ENCODE measurements at regions not wholly inside any gene's neighbourhood (a gene's known extent, or its start where the extent isn't known, plus 50 kb on each side); places are given as distances from the start of the nearest gene placed in this dataset.

DNA sequence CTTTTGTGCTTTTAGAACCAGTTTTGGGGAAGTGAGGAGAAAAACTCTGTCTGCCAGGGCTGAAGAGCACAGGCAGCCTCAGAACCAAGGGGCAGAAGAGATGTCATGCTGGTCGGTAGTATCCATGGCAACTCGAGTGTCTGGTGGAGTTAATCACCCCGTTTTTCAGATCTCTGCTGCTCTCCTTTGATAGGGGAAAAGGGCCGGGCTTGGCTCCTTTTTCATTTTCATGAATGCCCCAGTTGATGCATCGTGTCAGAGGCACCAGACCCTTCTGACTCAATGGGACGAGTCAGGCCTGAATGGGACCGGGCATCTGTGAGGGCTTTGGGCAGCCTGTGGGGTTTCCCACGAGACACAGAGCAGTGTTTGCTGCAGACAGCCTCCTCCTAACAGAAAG, 304.6 kb downstream of the ABCC12 start:
- TF ChIP-seq, protein P1, sequence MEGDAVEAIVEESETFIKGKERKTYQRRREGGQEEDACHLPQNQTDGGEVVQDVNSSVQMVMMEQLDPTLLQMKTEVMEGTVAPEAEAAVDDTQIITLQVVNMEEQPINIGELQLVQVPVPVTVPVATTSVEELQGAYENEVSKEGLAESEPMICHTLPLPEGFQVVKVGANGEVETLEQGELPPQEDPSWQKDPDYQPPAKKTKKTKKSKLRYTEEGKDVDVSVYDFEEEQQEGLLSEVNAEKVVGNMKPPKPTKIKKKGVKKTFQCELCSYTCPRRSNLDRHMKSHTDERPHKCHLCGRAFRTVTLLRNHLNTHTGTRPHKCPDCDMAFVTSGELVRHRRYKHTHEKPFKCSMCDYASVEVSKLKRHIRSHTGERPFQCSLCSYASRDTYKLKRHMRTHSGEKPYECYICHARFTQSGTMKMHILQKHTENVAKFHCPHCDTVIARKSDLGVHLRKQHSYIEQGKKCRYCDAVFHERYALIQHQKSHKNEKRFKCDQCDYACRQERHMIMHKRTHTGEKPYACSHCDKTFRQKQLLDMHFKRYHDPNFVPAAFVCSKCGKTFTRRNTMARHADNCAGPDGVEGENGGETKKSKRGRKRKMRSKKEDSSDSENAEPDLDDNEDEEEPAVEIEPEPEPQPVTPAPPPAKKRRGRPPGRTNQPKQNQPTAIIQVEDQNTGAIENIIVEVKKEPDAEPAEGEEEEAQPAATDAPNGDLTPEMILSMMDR (IDR thresholded peaks at IDR 0.05; ENCODE audit: insufficient read depth, low read length): no peak
- TF ChIP-seq, protein P2, sequence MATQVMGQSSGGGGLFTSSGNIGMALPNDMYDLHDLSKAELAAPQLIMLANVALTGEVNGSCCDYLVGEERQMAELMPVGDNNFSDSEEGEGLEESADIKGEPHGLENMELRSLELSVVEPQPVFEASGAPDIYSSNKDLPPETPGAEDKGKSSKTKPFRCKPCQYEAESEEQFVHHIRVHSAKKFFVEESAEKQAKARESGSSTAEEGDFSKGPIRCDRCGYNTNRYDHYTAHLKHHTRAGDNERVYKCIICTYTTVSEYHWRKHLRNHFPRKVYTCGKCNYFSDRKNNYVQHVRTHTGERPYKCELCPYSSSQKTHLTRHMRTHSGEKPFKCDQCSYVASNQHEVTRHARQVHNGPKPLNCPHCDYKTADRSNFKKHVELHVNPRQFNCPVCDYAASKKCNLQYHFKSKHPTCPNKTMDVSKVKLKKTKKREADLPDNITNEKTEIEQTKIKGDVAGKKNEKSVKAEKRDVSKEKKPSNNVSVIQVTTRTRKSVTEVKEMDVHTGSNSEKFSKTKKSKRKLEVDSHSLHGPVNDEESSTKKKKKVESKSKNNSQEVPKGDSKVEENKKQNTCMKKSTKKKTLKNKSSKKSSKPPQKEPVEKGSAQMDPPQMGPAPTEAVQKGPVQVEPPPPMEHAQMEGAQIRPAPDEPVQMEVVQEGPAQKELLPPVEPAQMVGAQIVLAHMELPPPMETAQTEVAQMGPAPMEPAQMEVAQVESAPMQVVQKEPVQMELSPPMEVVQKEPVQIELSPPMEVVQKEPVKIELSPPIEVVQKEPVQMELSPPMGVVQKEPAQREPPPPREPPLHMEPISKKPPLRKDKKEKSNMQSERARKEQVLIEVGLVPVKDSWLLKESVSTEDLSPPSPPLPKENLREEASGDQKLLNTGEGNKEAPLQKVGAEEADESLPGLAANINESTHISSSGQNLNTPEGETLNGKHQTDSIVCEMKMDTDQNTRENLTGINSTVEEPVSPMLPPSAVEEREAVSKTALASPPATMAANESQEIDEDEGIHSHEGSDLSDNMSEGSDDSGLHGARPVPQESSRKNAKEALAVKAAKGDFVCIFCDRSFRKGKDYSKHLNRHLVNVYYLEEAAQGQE (IDR thresholded peaks at IDR 0.05; ENCODE audit: insufficient replicate concordance, low read depth): no peak
- TF ChIP-seq SPI1 (IDR thresholded peaks at IDR 0.05; ENCODE audit: borderline replicate concordance, low read depth): no peak
- TF ChIP-seq POLR2AphosphoS5 (IDR thresholded peaks at IDR 0.05; ENCODE audit: low read depth): no peak
- TF ChIP-seq GABPA (IDR thresholded peaks at IDR 0.05; ENCODE audit: low read depth): no peak
- H3K4me3 ChIP-seq (replicated peaks; ENCODE audit: insufficient read depth, low read length): no peak overlapping the region
- H3K27ac ChIP-seq (replicated peaks): no peak overlapping the region
- DNase-seq (ENCODE audit: low read depth in 1 of 2, low spot score in 1 of 2): no peak
- H3K27me3 ChIP-seq (ENCODE audit: insufficient read depth, poor library complexity, severe bottlenecking): no peaks in the 10 kb centered on the region

DNA sequence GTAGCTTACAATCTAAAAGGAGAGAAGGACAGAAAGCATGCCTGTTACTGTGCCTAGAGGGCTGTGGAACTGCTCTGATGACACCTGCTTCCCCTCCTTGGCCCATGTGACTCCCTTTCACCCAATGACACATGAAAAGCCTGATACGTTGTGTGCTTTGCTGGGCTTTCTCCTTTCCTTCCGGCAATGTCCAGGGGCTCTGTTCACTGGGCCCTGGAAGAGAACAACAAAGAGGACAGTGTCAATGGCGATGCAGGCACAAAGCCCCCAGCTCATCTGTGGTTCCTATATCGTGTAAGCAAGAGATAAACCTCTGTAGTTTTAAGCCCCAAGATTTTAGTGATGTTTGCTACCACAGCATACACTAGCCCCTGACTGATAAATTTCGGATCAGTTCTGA, 306.1 kb downstream of the ABCC12 start:
- TF ChIP-seq POLR2AphosphoS5 (IDR thresholded peaks at IDR 0.05; ENCODE audit: low read depth) (no peak), SPI1 (IDR thresholded peaks at IDR 0.05; ENCODE audit: borderline replicate concordance, low read depth) (no peak), GABPA (IDR thresholded peaks at IDR 0.05; ENCODE audit: low read depth) (no peak)
- TF ChIP-seq, protein P1 (IDR thresholded peaks at IDR 0.05; ENCODE audit: insufficient read depth, low read length): no peak
- TF ChIP-seq, protein P2 (IDR thresholded peaks at IDR 0.05; ENCODE audit: insufficient replicate concordance, low read depth): no peak
- DNase-seq (ENCODE audit: low read depth in 1 of 2, low spot score in 1 of 2): no peak

DNA sequence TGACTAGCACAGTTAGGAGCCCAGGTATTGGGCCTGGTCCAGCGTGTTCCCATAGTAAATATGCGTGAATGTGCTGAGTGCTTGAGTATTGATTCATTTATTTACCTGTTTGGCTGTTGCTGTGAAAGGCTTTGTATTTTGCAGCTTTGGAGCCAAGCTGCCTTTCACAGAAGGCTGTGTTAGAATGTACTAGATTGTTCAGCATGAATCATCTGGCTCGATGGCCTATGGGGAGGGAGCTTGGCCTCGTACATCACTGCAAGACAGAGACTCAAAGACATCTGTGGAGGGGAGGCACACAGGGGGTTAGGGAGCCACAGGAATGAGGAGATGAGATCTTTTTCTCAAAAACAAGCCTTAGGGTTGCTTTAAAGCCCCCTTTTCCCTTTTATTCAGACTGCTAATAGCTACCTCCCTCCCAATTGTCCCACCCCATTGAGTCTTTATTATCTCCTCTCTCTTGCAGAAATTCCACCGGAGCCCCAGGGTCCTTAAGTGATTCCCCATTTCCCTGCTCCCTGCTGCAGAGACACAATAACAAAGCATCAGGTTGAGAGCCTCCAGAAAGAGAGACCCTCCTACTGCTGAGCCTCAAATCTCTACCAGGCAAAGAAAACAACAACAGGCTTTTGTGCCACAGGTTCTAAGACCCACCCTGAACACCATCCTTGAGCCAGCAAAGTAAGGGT, 307.2 kb downstream of the ABCC12 start:
- H3K27me3 ChIP-seq (ENCODE audit: insufficient read depth, poor library complexity, severe bottlenecking): no peaks in the 10 kb centered on the region
- no peak for DNase-seq (ENCODE audit: low read depth in 1 of 2, low spot score in 1 of 2)
- no peak overlapping the region for H3K27ac ChIP-seq (replicated peaks)
- TF ChIP-seq POLR2AphosphoS5 (IDR thresholded peaks at IDR 0.05; ENCODE audit: low read depth): no peak
- no peak for TF ChIP-seq GABPA (IDR thresholded peaks at IDR 0.05; ENCODE audit: low read depth)
- TF ChIP-seq, protein P1 (IDR thresholded peaks at IDR 0.05; ENCODE audit: insufficient read depth, low read length): no peak
- TF ChIP-seq, protein P2 (IDR thresholded peaks at IDR 0.05; ENCODE audit: insufficient replicate concordance, low read depth): no peak
- TF ChIP-seq SPI1 (IDR thresholded peaks at IDR 0.05; ENCODE audit: borderline replicate concordance, low read depth): no peak
- H3K4me3 ChIP-seq (replicated peaks; ENCODE audit: insufficient read depth, low read length): no peak overlapping the region

More for the DNA sequence above, 306.1 kb downstream of the ABCC12 start:
- no peak overlapping the region for H3K4me3 ChIP-seq (replicated peaks; ENCODE audit: insufficient read depth, low read length)
- no peak overlapping the region for H3K27ac ChIP-seq (replicated peaks)
- H3K27me3 ChIP-seq (ENCODE audit: insufficient read depth, poor library complexity, severe bottlenecking): no peaks in the 10 kb centered on the region
